ENCODE measurements at regions not wholly inside any gene's neighbourhood (a gene's known extent, or its start where the extent isn't known, plus 50 kb on each side); places are given as distances from the start of the nearest gene placed in this dataset.

GRCh38 chr6:127022302-127022701 is 96.2 kb upstream of the RSPO3 start:
- TF ChIP-seq, protein P1, sequence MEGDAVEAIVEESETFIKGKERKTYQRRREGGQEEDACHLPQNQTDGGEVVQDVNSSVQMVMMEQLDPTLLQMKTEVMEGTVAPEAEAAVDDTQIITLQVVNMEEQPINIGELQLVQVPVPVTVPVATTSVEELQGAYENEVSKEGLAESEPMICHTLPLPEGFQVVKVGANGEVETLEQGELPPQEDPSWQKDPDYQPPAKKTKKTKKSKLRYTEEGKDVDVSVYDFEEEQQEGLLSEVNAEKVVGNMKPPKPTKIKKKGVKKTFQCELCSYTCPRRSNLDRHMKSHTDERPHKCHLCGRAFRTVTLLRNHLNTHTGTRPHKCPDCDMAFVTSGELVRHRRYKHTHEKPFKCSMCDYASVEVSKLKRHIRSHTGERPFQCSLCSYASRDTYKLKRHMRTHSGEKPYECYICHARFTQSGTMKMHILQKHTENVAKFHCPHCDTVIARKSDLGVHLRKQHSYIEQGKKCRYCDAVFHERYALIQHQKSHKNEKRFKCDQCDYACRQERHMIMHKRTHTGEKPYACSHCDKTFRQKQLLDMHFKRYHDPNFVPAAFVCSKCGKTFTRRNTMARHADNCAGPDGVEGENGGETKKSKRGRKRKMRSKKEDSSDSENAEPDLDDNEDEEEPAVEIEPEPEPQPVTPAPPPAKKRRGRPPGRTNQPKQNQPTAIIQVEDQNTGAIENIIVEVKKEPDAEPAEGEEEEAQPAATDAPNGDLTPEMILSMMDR (IDR thresholded peaks at IDR 0.05), result no peak
- TF ChIP-seq EZH2phosphoT487 (IDR thresholded peaks at IDR 0.05), result no peak

Measured in neural progenitor cell (in vitro differentiated cells).